ENCODE measurements at regions not wholly inside any gene's neighbourhood (a gene's known extent, or its start where the extent isn't known, plus 50 kb on each side); places are given as distances from the start of the nearest gene placed in this dataset.

DNA sequence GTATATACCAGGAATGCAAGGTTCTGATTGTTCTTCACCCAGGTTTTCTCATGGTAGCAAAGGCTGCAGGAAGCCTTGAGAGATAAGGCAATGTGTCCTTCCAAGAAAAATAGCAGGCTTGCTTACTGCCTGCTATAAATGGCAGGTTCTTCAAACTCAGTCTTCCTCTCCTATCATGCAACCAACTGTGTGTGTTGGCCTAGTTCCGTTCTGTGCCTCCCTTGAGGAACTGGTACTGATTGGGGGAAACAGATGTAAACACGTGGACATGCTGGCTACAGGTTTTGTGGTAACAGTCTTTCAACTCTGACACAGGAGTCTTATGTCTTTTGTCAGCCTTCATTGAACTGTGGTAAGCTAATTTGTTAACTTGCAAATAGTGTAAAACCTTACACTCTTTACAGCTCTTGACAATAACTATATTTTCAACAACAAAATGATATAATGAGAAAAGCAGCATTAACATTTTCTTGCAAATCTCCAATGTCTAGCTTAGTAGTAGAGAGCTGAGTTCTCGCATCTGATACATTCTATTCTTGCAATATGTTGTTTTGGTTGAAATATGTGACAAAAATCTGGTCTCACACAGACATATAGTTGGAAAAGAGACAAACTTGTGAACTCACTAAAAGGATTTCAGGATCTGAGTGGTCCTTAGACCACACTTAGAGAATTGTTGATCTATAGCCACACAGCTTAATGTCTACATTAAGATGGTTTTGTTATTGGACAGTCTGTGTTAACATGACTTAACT, 54.7 kb upstream of the LSM8 start:
- no peaks in the 10 kb centered on the region for H3K9me3 ChIP-seq (ENCODE audit: low read length)
- H3K9ac ChIP-seq (ENCODE audit: low read length), result no peak overlapping the region
- H2AFZ ChIP-seq (ENCODE audit: low read depth, low read length), result no peak overlapping the region
- H3K9me2 ChIP-seq (ENCODE audit: insufficient read depth, low read length), result no peaks in the 10 kb centered on the region
- H3K27me3 ChIP-seq (ENCODE audit: insufficient read depth, low read depth, low read length), result no peaks in the 10 kb centered on the region
- H3K4me3 ChIP-seq (ENCODE audit: low read length), result no peak overlapping the region
- H4K20me1 ChIP-seq (ENCODE audit: insufficient read depth), result no peaks in the 10 kb centered on the region
- H3K79me2 ChIP-seq (replicated peaks; ENCODE audit: insufficient read depth, low read length), result no peaks in the 10 kb centered on the region
- H3K36me3 ChIP-seq (ENCODE audit: insufficient read depth, low read length), result no peaks in the 10 kb centered on the region
- H3K4me2 ChIP-seq (ENCODE audit: low read length), result no peak overlapping the region
- no peak for TF ChIP-seq POLR2AphosphoS5 (IDR thresholded peaks at IDR 0.05)
- TF ChIP-seq EZH2 (IDR thresholded peaks at IDR 0.05; ENCODE audit: borderline replicate concordance, insufficient read depth, low read length, poor library complexity, severe bottlenecking), result no peak
- TF ChIP-seq EP300 (conservative IDR thresholded peaks at IDR 0.05; ENCODE audit: poor library complexity, severe bottlenecking), result no peak
- TF ChIP-seq SMC3 (conservative IDR thresholded peaks at IDR 0.05; ENCODE audit: poor library complexity), result no peak
- H3K27ac ChIP-seq (ENCODE audit: low read length), result no peak overlapping the region
- no peaks in the 10 kb centered on the region for H3F3A ChIP-seq (ENCODE audit: insufficient read depth, low read length, poor library complexity, severe bottlenecking)

DNA sequence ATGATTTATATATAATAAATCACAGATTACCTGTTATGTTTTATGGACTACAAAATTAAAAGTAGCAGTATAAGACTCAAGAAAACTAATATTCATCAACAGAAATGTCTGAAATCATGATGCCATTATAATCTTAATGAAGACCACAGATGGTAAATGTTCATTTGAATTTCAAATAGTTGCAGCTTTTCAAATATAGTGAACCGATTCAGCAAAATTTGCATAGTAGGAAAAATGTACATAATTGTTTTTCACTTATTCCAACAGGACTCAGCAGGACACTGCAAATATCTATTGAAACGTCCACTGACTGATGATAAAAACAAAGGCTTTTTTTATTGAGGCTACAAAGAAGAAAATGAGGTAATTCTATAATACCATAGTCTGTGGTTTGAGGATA, 51.2 kb upstream of the LSM8 start:
- no peak overlapping the region for H3K27ac ChIP-seq (ENCODE audit: low read length)
- no peak overlapping the region for H3K9ac ChIP-seq (ENCODE audit: low read length)
- no peaks in the 10 kb centered on the region for H3F3A ChIP-seq (ENCODE audit: insufficient read depth, low read length, poor library complexity, severe bottlenecking)
- TF ChIP-seq POLR2AphosphoS5 (IDR thresholded peaks at IDR 0.05) (no peak), EZH2 (IDR thresholded peaks at IDR 0.05; ENCODE audit: borderline replicate concordance, insufficient read depth, low read length, poor library complexity, severe bottlenecking) (no peak), RAD21 (conservative IDR thresholded peaks at IDR 0.05) (no peak), EP300 (conservative IDR thresholded peaks at IDR 0.05; ENCODE audit: poor library complexity, severe bottlenecking) (no peak), SMC3 (conservative IDR thresholded peaks at IDR 0.05; ENCODE audit: poor library complexity) (no peak), TAF1 (IDR thresholded peaks at IDR 0.05; ENCODE audit: low read depth) (no peak), MXI1 (conservative IDR thresholded peaks at IDR 0.05; ENCODE audit: poor library complexity, severe bottlenecking) (no peak)
- TF ChIP-seq, protein P1, sequence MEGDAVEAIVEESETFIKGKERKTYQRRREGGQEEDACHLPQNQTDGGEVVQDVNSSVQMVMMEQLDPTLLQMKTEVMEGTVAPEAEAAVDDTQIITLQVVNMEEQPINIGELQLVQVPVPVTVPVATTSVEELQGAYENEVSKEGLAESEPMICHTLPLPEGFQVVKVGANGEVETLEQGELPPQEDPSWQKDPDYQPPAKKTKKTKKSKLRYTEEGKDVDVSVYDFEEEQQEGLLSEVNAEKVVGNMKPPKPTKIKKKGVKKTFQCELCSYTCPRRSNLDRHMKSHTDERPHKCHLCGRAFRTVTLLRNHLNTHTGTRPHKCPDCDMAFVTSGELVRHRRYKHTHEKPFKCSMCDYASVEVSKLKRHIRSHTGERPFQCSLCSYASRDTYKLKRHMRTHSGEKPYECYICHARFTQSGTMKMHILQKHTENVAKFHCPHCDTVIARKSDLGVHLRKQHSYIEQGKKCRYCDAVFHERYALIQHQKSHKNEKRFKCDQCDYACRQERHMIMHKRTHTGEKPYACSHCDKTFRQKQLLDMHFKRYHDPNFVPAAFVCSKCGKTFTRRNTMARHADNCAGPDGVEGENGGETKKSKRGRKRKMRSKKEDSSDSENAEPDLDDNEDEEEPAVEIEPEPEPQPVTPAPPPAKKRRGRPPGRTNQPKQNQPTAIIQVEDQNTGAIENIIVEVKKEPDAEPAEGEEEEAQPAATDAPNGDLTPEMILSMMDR (IDR thresholded peaks at IDR 0.05; ENCODE audit: poor library complexity, severe bottlenecking), result no peak
- TF ChIP-seq, protein P2, sequence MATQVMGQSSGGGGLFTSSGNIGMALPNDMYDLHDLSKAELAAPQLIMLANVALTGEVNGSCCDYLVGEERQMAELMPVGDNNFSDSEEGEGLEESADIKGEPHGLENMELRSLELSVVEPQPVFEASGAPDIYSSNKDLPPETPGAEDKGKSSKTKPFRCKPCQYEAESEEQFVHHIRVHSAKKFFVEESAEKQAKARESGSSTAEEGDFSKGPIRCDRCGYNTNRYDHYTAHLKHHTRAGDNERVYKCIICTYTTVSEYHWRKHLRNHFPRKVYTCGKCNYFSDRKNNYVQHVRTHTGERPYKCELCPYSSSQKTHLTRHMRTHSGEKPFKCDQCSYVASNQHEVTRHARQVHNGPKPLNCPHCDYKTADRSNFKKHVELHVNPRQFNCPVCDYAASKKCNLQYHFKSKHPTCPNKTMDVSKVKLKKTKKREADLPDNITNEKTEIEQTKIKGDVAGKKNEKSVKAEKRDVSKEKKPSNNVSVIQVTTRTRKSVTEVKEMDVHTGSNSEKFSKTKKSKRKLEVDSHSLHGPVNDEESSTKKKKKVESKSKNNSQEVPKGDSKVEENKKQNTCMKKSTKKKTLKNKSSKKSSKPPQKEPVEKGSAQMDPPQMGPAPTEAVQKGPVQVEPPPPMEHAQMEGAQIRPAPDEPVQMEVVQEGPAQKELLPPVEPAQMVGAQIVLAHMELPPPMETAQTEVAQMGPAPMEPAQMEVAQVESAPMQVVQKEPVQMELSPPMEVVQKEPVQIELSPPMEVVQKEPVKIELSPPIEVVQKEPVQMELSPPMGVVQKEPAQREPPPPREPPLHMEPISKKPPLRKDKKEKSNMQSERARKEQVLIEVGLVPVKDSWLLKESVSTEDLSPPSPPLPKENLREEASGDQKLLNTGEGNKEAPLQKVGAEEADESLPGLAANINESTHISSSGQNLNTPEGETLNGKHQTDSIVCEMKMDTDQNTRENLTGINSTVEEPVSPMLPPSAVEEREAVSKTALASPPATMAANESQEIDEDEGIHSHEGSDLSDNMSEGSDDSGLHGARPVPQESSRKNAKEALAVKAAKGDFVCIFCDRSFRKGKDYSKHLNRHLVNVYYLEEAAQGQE (IDR thresholded peaks at IDR 0.05; ENCODE audit: borderline replicate concordance), result no peak
- no peaks in the 10 kb centered on the region for H4K20me1 ChIP-seq (ENCODE audit: insufficient read depth)
- no peaks in the 10 kb centered on the region for H3K27me3 ChIP-seq (ENCODE audit: insufficient read depth, low read depth, low read length)
- no peaks in the 10 kb centered on the region for H3K79me2 ChIP-seq (replicated peaks; ENCODE audit: insufficient read depth, low read length)
- no peak overlapping the region for H3K4me3 ChIP-seq (ENCODE audit: low read length)
- no peaks in the 10 kb centered on the region for H3K36me3 ChIP-seq (ENCODE audit: insufficient read depth, low read length)
- H2AFZ ChIP-seq (ENCODE audit: low read depth, low read length), result no peak overlapping the region
- H3K4me2 ChIP-seq (ENCODE audit: low read length), result no peak overlapping the region
- H3K9me3 ChIP-seq (ENCODE audit: low read length), result no peaks in the 10 kb centered on the region
- H3K9me2 ChIP-seq (ENCODE audit: insufficient read depth, low read length), result no peaks in the 10 kb centered on the region

All from neural cell (in vitro differentiated cells).